SK-N-SH (cell line): ENCODE measurements at regions not wholly inside any gene's neighbourhood (a gene's known extent, or its start where the extent isn't known, plus 50 kb on each side); places are given as distances from the start of the nearest gene placed in this dataset.

Experiments used
- CTCF ChIA-PET: fragments of 300-600, 350-600 bp; formaldehyde crosslinking; extraction: SDS; loops from one replicate; lab custom pipeline; 2021; lab: Yijun Ruan, JAX
- POLR2A ChIA-PET: fragments of 350-600 bp; sonication (Branson Sonifier 250); formaldehyde crosslinking; extraction: SDS; loops from one replicate; lab custom pipeline; 2020; ENCODE audit warnings: antibody characterized with exemption, inconsistent platforms; lab: Yijun Ruan, JAX
- DNase-seq: peaks from one replicate; pipeline ENCODE4 v3.0.0; 2012
- H2AFZ ChIP-seq: fragments of 200-600 bp; sonication (generic); 2 replicates; pipeline ENCODE4 v1.8.1; 2016; ENCODE audit warnings: antibody characterized with exemption, mild to moderate bottlenecking, low read depth
- H3F3A ChIP-seq: fragments of 200-600 bp; sonication (generic); replicated peaks from 2 replicates; pipeline ENCODE3; 2016; ENCODE audit warnings: antibody characterized with exemption, mild to moderate bottlenecking; ENCODE audit not compliant: insufficient read depth
- H3K27ac ChIP-seq, 2 experiments: fragments of 200-500 bp in 1 of 2; fragments of 200-600 bp in 1 of 2; sonication (Bioruptor generic) in 1 of 2; sonication (generic), shearing (Covaris generic) in 1 of 2; 2 replicates each; pipeline versions ENCODE4 v1.5.1 to v1.6.1; 2014 to 2016; ENCODE audit warnings: low read depth in 2 of 2, inconsistent platforms in 1 of 2, low read length in 1 of 2, mild to moderate bottlenecking in 1 of 2, mixed read lengths in 1 of 2
- H3K27me3 ChIP-seq: fragments of 200-600 bp; sonication (generic), shearing (Covaris generic); 2 replicates; pipeline ENCODE4 v1.6.1; 2016; ENCODE audit warnings: mixed run types; ENCODE audit not compliant: insufficient read depth
- H3K36me3 ChIP-seq, 2 experiments: fragments of 200-500 bp in 1 of 2; fragments of 200-600 bp in 1 of 2; sonication (Bioruptor generic) in 1 of 2; sonication (generic) in 1 of 2; replicated peaks in 1 of 2; 2 replicates each; pipeline versions ENCODE3 to v1.5.1; 2014 to 2016; ENCODE audit warnings: low read length in 1 of 2, mild to moderate bottlenecking in 1 of 2; ENCODE audit not compliant: insufficient read depth in 2 of 2, control insufficient read depth in 1 of 2
- H3K4me1 ChIP-seq, 2 experiments: fragments of 200-500 bp in 1 of 2; fragments of 200-600 bp in 1 of 2; sonication (Bioruptor generic) in 1 of 2; sonication (generic), shearing (Covaris generic) in 1 of 2; 2 replicates each; pipeline versions ENCODE4 v1.5.1 to v1.6.1; 2014 to 2016; ENCODE audit warnings: low read depth in 1 of 2, low read length in 1 of 2, mixed run types in 1 of 2; ENCODE audit not compliant: insufficient read depth in 2 of 2, control insufficient read depth in 1 of 2
- H3K4me2 ChIP-seq: fragments of 200-600 bp; sonication (generic), shearing (Covaris generic); 2 replicates; pipeline ENCODE4 v1.6.1; 2017; ENCODE audit warnings: mixed run types
- H3K4me3 ChIP-seq, 2 experiments: fragments of 200-500 bp in 1 of 2; fragments of 200-600 bp in 1 of 2; sonication (Bioruptor generic) in 1 of 2; sonication (generic), shearing (Covaris generic) in 1 of 2; 2 replicates each; pipeline versions ENCODE4 v1.5.1 to v1.8.1; 2014 to 2016; ENCODE audit warnings: low read depth in 2 of 2, inconsistent platforms in 1 of 2, low read length in 1 of 2, mild to moderate bottlenecking in 1 of 2, mixed read lengths in 1 of 2, moderate library complexity in 1 of 2
- H3K79me2 ChIP-seq: fragments of 200-600 bp; sonication (generic); 2 replicates; pipeline ENCODE4 v1.8.1; 2017; ENCODE audit warnings: mild to moderate bottlenecking; ENCODE audit not compliant: insufficient read depth
- H3K9ac ChIP-seq: fragments of 200-600 bp; sonication (generic); 2 replicates; pipeline ENCODE4 v1.6.1; 2017; ENCODE audit warnings: mixed run types
- H3K9me2 ChIP-seq: fragments of 200-600 bp; sonication (generic); 2 replicates; pipeline ENCODE4 v1.6.1; 2017; ENCODE audit warnings: mixed run types
- H3K9me3 ChIP-seq: fragments of 200-600 bp; sonication (generic); 2 replicates; pipeline ENCODE4 v1.6.1; 2017; ENCODE audit warnings: mixed run types, mild to moderate bottlenecking, moderate library complexity
- H4K20me1 ChIP-seq: fragments of 200-600 bp; sonication (generic); 2 replicates; pipeline ENCODE4 v1.6.1; 2017; ENCODE audit warnings: mild to moderate bottlenecking, mixed run types; ENCODE audit not compliant: insufficient read depth
- CHD2 ChIP-seq: fragments of 150-350 bp; IDR thresholded peaks from 2 replicates; pipeline ENCODE4 v1.6.1; 2018; ENCODE audit warnings: low read length; ENCODE audit not compliant: partially characterized antibody
- EP300 ChIP-seq, 2 experiments: IDR thresholded peaks; 2 replicates each; pipeline versions ENCODE4 v1.4.0 to v1.6.1; 2012; ENCODE audit warnings: borderline replicate concordance in 1 of 2, low read depth in 1 of 2, low read length in 1 of 2
- GABPA ChIP-seq: IDR thresholded peaks from 2 replicates; pipeline ENCODE4 v1.4.0; 2012; ENCODE audit warnings: low read depth, mild to moderate bottlenecking
- GATA2 ChIP-seq: sonication (generic); formaldehyde crosslinking; IDR thresholded peaks from 2 replicates; pipeline ENCODE4 v1.5.0; 2020; ENCODE audit warnings: mild to moderate bottlenecking, missing genetic modification reagents
- MXI1 ChIP-seq: IDR thresholded peaks from 2 replicates; pipeline ENCODE4 v1.6.1; 2012; ENCODE audit warnings: mild to moderate bottlenecking, low read depth, low read length, improper control_type of control experiment
- POLR2AphosphoS5 ChIP-seq: IDR thresholded peaks from 2 replicates; pipeline ENCODE4 v1.6.1; 2012; ENCODE audit warnings: low read depth, low read length
- RAD21 ChIP-seq: IDR thresholded peaks from 2 replicates; pipeline ENCODE4 v1.6.1; 2012; ENCODE audit warnings: mild to moderate bottlenecking, low read length
- RCOR1 ChIP-seq: fragments of 150-350 bp; IDR thresholded peaks from 2 replicates; pipeline ENCODE4 v1.6.1; 2017; ENCODE audit warnings: antibody characterized with exemption, low read length
- RFX5 ChIP-seq: IDR thresholded peaks from 2 replicates; pipeline ENCODE4 v1.6.1; 2012; ENCODE audit warnings: mild to moderate bottlenecking, improper control_type of control experiment, low read length
- RXRA ChIP-seq: IDR thresholded peaks from 2 replicates; pipeline ENCODE4 v1.4.0; 2012; ENCODE audit warnings: low read depth, mild to moderate bottlenecking, borderline replicate concordance
- SMC3 ChIP-seq: IDR thresholded peaks from 2 replicates; pipeline ENCODE4 v1.6.1; 2012; ENCODE audit warnings: low read depth, low read length, improper control_type of control experiment
- WGBS: methylation state at CpG from one replicate; pipeline ENCODE4 v1.1.6; 2017; ENCODE audit warnings: low lambda C conversion rate; 5-methylcytosine and 5-hydroxymethylcytosine counted together
- TF ChIP-seq, protein P1 (sequence below): fragments of 150-350 bp; IDR thresholded peaks from 2 replicates; pipeline ENCODE4 v1.6.1; 2016; ENCODE audit warnings: mild to moderate bottlenecking, low read depth, low read length
- TF ChIP-seq, protein P2 (sequence below): IDR thresholded peaks from 2 replicates; pipeline ENCODE4 v1.4.0; 2012; ENCODE audit warnings: low read depth
- TF ChIP-seq, protein P3 (sequence below): IDR thresholded peaks from 2 replicates; pipeline ENCODE4 v1.4.0; 2012; ENCODE audit warnings: low read depth, borderline replicate concordance
- TF ChIP-seq, protein P4 (sequence below): fragments of 150-350 bp; IDR thresholded peaks from 2 replicates; pipeline ENCODE4 v1.6.1; 2017; ENCODE audit warnings: antibody characterized with exemption, low read length, low read depth, borderline replicate concordance
- TF ChIP-seq, protein P5 (sequence below): IDR thresholded peaks from 2 replicates; pipeline ENCODE4 v1.6.1; 2012; ENCODE audit warnings: mild to moderate bottlenecking, low read depth, low read length, moderate library complexity

DNA sequence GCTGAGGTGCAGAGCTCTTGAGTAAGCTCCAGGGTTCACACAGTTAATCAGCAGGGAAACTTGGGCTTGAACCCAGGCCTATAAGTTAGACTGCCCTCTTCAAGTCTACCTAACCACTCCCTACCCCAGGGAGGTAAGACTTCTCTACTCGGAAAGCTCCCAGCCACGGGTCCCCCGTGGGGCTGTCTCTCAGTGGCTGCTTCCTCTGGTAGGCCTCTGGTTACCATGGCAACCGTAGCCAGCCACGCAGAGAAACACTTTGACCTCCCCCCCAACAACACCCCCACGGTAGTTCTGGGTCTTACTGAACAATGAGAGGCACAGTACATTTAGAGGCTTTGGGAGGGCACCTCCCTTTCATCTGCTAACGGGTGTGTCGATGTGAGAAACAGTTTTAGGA is 245.2 kb downstream of the AACS start:
- H2AFZ ChIP-seq: no peak overlapping the region
- H3K9me2 ChIP-seq: no peaks in the 10 kb centered on the region
- no peak overlapping the region for H3K27ac ChIP-seq
- 42% methylated on average over 7 of the region's 8 CpGs for WGBS
- no peaks in the 10 kb centered on the region for H3F3A ChIP-seq
- ChIA-PET CTCF (no interaction called here), POLR2A (no interaction called here)
- no peaks in the 10 kb centered on the region for H3K4me1 ChIP-seq
- no peaks in the 10 kb centered on the region for H3K27me3 ChIP-seq
- no peak overlapping the region for H3K9ac ChIP-seq
- H3K36me3 ChIP-seq: no peaks in the 10 kb centered on the region
- DNase-seq: no peak
- TF ChIP-seq, protein P1, sequence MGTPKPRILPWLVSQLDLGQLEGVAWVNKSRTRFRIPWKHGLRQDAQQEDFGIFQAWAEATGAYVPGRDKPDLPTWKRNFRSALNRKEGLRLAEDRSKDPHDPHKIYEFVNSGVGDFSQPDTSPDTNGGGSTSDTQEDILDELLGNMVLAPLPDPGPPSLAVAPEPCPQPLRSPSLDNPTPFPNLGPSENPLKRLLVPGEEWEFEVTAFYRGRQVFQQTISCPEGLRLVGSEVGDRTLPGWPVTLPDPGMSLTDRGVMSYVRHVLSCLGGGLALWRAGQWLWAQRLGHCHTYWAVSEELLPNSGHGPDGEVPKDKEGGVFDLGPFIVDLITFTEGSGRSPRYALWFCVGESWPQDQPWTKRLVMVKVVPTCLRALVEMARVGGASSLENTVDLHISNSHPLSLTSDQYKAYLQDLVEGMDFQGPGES: no peak
- TF ChIP-seq SMC3 (no peak), POLR2AphosphoS5 (no peak), EP300 (IDR thresholded peaks at IDR 0.05; ENCODE audit: borderline replicate concordance in 1 of 2, low read depth in 1 of 2, low read length in 1 of 2) (no peak), GABPA (no peak)
- H3K79me2 ChIP-seq: no peaks in the 10 kb centered on the region
- no peak overlapping the region for H3K4me3 ChIP-seq
- no peaks in the 10 kb centered on the region for H4K20me1 ChIP-seq
- H3K4me2 ChIP-seq: no peak overlapping the region
- H3K9me3 ChIP-seq: no peaks in the 10 kb centered on the region

DNA sequence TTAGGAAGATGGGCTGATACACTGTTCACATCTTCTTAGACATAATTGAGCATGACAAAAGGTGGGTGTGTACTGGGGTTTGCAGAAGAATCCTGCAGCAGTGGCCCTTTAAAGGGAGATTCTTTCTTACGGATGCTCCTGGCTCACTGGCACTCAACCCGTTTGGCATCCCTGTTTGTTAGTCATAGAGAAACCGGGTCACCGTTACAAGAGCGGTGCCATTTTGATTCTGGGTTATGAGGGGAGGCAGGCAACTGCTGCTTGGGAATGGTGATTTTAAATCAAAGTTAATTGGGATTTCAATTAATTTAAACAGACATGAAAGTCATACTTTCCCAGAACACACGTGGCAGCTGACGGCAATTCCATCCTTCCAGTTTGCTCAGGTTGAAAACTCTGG is 245.8 kb downstream of the AACS start:
- Histone ChIP-seq H3K27ac (no peak overlapping the region), H3K4me3 (no peak overlapping the region), H3K4me2 (no peak overlapping the region), H3K9me2 (no peaks in the 10 kb centered on the region), H3K9me3 (no peaks in the 10 kb centered on the region), H4K20me1 (no peaks in the 10 kb centered on the region), H3K79me2 (no peaks in the 10 kb centered on the region), H3K36me3 (no peaks in the 10 kb centered on the region), H3F3A (no peaks in the 10 kb centered on the region), H3K9ac (no peak overlapping the region), H3K4me1 (no peaks in the 10 kb centered on the region), H2AFZ (no peak overlapping the region), H3K27me3 (no peaks in the 10 kb centered on the region)
- TF ChIP-seq, protein P2, sequence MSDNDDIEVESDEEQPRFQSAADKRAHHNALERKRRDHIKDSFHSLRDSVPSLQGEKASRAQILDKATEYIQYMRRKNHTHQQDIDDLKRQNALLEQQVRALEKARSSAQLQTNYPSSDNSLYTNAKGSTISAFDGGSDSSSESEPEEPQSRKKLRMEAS: no peak
- no peak for TF ChIP-seq RAD21
- TF ChIP-seq, protein P3, sequence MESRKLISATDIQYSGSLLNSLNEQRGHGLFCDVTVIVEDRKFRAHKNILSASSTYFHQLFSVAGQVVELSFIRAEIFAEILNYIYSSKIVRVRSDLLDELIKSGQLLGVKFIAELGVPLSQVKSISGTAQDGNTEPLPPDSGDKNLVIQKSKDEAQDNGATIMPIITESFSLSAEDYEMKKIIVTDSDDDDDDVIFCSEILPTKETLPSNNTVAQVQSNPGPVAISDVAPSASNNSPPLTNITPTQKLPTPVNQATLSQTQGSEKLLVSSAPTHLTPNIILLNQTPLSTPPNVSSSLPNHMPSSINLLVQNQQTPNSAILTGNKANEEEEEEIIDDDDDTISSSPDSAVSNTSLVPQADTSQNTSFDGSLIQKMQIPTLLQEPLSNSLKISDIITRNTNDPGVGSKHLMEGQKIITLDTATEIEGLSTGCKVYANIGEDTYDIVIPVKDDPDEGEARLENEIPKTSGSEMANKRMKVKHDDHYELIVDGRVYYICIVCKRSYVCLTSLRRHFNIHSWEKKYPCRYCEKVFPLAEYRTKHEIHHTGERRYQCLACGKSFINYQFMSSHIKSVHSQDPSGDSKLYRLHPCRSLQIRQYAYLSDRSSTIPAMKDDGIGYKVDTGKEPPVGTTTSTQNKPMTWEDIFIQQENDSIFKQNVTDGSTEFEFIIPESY: no peak
- no peak for TF ChIP-seq GATA2 (CRISPR knock-in tag)
- TF ChIP-seq, protein P4, sequence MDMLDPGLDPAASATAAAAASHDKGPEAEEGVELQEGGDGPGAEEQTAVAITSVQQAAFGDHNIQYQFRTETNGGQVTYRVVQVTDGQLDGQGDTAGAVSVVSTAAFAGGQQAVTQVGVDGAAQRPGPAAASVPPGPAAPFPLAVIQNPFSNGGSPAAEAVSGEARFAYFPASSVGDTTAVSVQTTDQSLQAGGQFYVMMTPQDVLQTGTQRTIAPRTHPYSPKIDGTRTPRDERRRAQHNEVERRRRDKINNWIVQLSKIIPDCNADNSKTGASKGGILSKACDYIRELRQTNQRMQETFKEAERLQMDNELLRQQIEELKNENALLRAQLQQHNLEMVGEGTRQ: no peak
- TF ChIP-seq GABPA: no peak
- no peak for TF ChIP-seq RFX5
- no peak for TF ChIP-seq RCOR1
- TF ChIP-seq CHD2: no peak
- TF ChIP-seq POLR2AphosphoS5: no peak
- no peak for TF ChIP-seq EP300 (IDR thresholded peaks at IDR 0.05; ENCODE audit: borderline replicate concordance in 1 of 2, low read depth in 1 of 2, low read length in 1 of 2)
- no peak for TF ChIP-seq MXI1
- TF ChIP-seq, protein P5, sequence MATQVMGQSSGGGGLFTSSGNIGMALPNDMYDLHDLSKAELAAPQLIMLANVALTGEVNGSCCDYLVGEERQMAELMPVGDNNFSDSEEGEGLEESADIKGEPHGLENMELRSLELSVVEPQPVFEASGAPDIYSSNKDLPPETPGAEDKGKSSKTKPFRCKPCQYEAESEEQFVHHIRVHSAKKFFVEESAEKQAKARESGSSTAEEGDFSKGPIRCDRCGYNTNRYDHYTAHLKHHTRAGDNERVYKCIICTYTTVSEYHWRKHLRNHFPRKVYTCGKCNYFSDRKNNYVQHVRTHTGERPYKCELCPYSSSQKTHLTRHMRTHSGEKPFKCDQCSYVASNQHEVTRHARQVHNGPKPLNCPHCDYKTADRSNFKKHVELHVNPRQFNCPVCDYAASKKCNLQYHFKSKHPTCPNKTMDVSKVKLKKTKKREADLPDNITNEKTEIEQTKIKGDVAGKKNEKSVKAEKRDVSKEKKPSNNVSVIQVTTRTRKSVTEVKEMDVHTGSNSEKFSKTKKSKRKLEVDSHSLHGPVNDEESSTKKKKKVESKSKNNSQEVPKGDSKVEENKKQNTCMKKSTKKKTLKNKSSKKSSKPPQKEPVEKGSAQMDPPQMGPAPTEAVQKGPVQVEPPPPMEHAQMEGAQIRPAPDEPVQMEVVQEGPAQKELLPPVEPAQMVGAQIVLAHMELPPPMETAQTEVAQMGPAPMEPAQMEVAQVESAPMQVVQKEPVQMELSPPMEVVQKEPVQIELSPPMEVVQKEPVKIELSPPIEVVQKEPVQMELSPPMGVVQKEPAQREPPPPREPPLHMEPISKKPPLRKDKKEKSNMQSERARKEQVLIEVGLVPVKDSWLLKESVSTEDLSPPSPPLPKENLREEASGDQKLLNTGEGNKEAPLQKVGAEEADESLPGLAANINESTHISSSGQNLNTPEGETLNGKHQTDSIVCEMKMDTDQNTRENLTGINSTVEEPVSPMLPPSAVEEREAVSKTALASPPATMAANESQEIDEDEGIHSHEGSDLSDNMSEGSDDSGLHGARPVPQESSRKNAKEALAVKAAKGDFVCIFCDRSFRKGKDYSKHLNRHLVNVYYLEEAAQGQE: no peak
- no peak for TF ChIP-seq RXRA
- WGBS: 35% methylated on average over 7 of the region's 7 CpGs
- DNase-seq: no peak
- ChIA-PET POLR2A (no interaction called here), CTCF (no interaction called here)
